Esophagus squamous epithelium (tissue), 5 donors: ENCODE measurements at regions not wholly inside any gene's neighbourhood (a gene's known extent, or its start where the extent isn't known, plus 50 kb on each side); places are given as distances from the start of the nearest gene placed in this dataset.

Experiments used
- DNase-seq: peaks from one replicate; lab custom pipeline; 2025; lab: John Stamatoyannopoulos, UW
- H3K27ac ChIP-seq, 4 donors: fragments of 200-600 bp; sonication (generic); one replicate each; pipeline ENCODE4 v1.5.1; 2016 to 2019; ENCODE audit warnings: mild to moderate bottlenecking in 1 of 4
- H3K27me3 ChIP-seq, 4 donors: fragments of 200-600 bp; sonication (generic); 1 replicate in 3 of 4; 2 replicates in 1 of 4; pipeline versions ENCODE4 v1.5.1 to v1.6.0; 2017 to 2021; ENCODE audit warnings: antibody characterized with exemption in 1 of 4
- H3K36me3 ChIP-seq, 3 donors: fragments of 200-600 bp; sonication (generic); one replicate each; pipeline ENCODE4 v1.5.1; 2016 to 2019
- H3K4me1 ChIP-seq, 3 donors: fragments of 200-600 bp; sonication (generic); one replicate each; pipeline ENCODE4 v1.5.1; 2017 to 2019
- H3K4me3 ChIP-seq, 4 donors: fragments of 200-600 bp; sonication (generic); 1 replicate in 3 of 4; 2 replicates in 1 of 4; pipeline ENCODE4 v1.5.1; 2016 to 2019; ENCODE audit warnings: mild to moderate bottlenecking in 2 of 4, moderate library complexity in 1 of 4
- H3K9me3 ChIP-seq, 3 donors: fragments of 200-600 bp; sonication (generic); one replicate each; pipeline ENCODE4 v1.5.1; 2016 to 2019
- POLR2A ChIP-seq, 4 donors: fragments of 450-650 bp; IDR thresholded peaks; one replicate each; pipeline ENCODE4 v1.6.1; 2017; ENCODE audit warnings: antibody characterized with exemption in 4 of 4, mild to moderate bottlenecking in 4 of 4, moderate library complexity in 3 of 4
- WGBS, 2 donors: methylation state at CpG; one replicate each; pipeline ENCODE4 v1.1.5; 2018; 5-methylcytosine and 5-hydroxymethylcytosine counted together
- intact Hi-C: fragments of 100-400 bp; cut with DNase I; formaldehyde crosslinking; loops from one replicate; pipeline ENCODE4 v1.15.0; 2022
- TF ChIP-seq, protein P1 (sequence below), 6 experiments: fragments of 450-650 bp in 4 of 6; fragments of 200-600 bp in 2 of 6; sonication (generic) in 2 of 6; IDR thresholded peaks; one replicate each; pipeline ENCODE4 v1.5.1; 2016 to 2019; ENCODE audit warnings: antibody characterized with exemption in 6 of 6, mild to moderate bottlenecking in 4 of 6, moderate library complexity in 4 of 6
- donor health status: DM: yes; HTN: yes; CAD: no.

DNA sequence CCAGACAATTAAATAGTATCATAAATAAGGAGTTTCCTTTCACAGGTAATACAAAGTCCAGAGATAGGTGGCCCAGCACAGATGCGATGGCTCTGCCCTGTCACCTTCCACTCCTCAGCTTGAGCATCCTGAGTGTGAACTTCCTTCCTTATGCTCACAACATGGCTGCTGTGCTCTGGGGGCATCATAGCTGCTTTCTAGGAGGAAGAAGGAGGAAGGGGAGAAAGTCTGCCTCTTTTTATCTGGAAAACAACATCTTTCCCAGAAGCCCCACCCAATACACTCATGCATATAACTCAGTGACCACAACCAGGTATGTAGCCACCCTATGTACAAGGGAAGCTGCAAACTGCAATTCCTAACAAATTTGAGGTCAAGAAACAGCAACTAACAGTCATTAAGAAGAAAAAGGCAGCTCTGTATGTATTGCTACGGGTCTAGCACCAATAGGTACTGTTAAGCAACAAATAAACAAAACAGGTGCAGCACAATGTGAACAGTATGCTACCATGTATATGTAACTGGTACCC, 201.2 kb upstream of the UBL3 start:
- Histone ChIP-seq H3K4me1 (no peaks in the 10 kb centered on the region), H3K36me3 (no peaks in the 10 kb centered on the region), H3K4me3 (no peak overlapping the region), H3K9me3 (no peaks in the 10 kb centered on the region), H3K27ac (no peak overlapping the region), H3K27me3 (peaks cover 0 to 23% (median 0%) of the 10 kb centered on the region in 4 donors)
- WGBS, 2 donors, result 64 to 73% methylated on average over 2 of the region's 2 CpGs
- no peak for DNase-seq
- TF ChIP-seq, protein P1, sequence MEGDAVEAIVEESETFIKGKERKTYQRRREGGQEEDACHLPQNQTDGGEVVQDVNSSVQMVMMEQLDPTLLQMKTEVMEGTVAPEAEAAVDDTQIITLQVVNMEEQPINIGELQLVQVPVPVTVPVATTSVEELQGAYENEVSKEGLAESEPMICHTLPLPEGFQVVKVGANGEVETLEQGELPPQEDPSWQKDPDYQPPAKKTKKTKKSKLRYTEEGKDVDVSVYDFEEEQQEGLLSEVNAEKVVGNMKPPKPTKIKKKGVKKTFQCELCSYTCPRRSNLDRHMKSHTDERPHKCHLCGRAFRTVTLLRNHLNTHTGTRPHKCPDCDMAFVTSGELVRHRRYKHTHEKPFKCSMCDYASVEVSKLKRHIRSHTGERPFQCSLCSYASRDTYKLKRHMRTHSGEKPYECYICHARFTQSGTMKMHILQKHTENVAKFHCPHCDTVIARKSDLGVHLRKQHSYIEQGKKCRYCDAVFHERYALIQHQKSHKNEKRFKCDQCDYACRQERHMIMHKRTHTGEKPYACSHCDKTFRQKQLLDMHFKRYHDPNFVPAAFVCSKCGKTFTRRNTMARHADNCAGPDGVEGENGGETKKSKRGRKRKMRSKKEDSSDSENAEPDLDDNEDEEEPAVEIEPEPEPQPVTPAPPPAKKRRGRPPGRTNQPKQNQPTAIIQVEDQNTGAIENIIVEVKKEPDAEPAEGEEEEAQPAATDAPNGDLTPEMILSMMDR (IDR thresholded peaks at IDR 0.05), result no peak
- no peak for TF ChIP-seq POLR2A (IDR thresholded peaks at IDR 0.05)
- intact Hi-C loops, result no loop called here

DNA sequence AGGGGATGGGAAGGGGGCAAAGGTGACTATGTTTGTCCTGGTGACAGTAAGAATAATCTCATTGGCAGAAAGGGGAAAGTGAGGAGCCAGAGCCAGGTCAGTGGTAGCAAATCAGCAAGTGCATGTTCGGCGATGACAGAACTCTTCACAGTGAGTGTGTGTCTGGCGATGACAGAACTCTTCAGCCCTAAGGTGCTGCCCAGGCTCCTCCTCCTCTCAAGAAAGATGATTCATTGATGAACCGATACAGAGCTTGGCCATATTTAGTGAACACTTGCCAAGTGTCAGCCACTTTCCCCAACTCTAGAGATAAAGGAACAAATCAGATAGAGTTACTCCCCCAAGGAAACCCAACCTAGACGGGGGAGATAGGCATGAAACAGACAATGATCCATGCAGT, 199.3 kb upstream of the UBL3 start:
- no peak for TF ChIP-seq POLR2A (IDR thresholded peaks at IDR 0.05)
- TF ChIP-seq, protein P1 (IDR thresholded peaks at IDR 0.05), result no peak
- no peaks in the 10 kb centered on the region for H3K9me3 ChIP-seq
- H3K27me3 ChIP-seq, result peaks cover 0 to 23% (median 0%) of the 10 kb centered on the region in 4 donors
- H3K4me3 ChIP-seq, result no peak overlapping the region
- no peak for DNase-seq
- intact Hi-C loops, result no loop called here
- H3K27ac ChIP-seq, result no peak overlapping the region
- 66 to 85% methylated on average over 4 to 5 of the region's 5 CpGs for WGBS, 2 donors
- H3K4me1 ChIP-seq, result no peaks in the 10 kb centered on the region
- H3K36me3 ChIP-seq, result no peaks in the 10 kb centered on the region

GRCh38 chr13:30047154-30047874, 196.9 kb upstream of the UBL3 start:
- H3K36me3 ChIP-seq, result no peaks in the 10 kb centered on the region
- intact Hi-C loops, result no loop called here
- TF ChIP-seq, protein P1 (IDR thresholded peaks at IDR 0.05), result no peak
- no peak for TF ChIP-seq POLR2A (IDR thresholded peaks at IDR 0.05)
- peaks cover 0 to 14% (median 0%) of the 10 kb centered on the region in 4 donors for H3K27me3 ChIP-seq
- no peak overlapping the region for H3K27ac ChIP-seq
- no peak for DNase-seq
- no peak overlapping the region for H3K4me3 ChIP-seq
- H3K4me1 ChIP-seq, result no peaks in the 10 kb centered on the region
- no peaks in the 10 kb centered on the region for H3K9me3 ChIP-seq
- WGBS, 2 donors, result 62 to 65% methylated on average over 3 of the region's 3 CpGs

- Histone ChIP-seq H3K4me3 (no peak overlapping the region), H3K27me3 (peaks cover 0 to 2% (median 0%) of the 10 kb centered on the region in 4 donors), H3K9me3 (no peaks in the 10 kb centered on the region), H3K27ac (no peak overlapping the region), H3K4me1 (no peaks in the 10 kb centered on the region), H3K36me3 (no peaks in the 10 kb centered on the region)
- DNase-seq, result no peak
- 79 to 84% methylated on average over 6 to 7 of the region's 7 CpGs for WGBS, 2 donors
- TF ChIP-seq, protein P1 (IDR thresholded peaks at IDR 0.05), result no peak
- no peak for TF ChIP-seq POLR2A (IDR thresholded peaks at IDR 0.05)
- intact Hi-C loops, result no loop called here
These were observed 195.7 kb upstream of the UBL3 start for GRCh38 chr13:30045916-30046704.

- no peaks in the 10 kb centered on the region for H3K9me3 ChIP-seq
- H3K4me1 ChIP-seq, result no peaks in the 10 kb centered on the region
- H3K36me3 ChIP-seq, result no peaks in the 10 kb centered on the region
- no peak overlapping the region for H3K27ac ChIP-seq
- H3K27me3 ChIP-seq, result peaks cover 0 to 10% (median 0%) of the 10 kb centered on the region in 4 donors
- TF ChIP-seq POLR2A (IDR thresholded peaks at IDR 0.05), result no peak
- no peak overlapping the region for H3K4me3 ChIP-seq
- WGBS, 2 donors, result 40 to 50% methylated on average over 1 of the region's 1 CpG
- intact Hi-C loops, result no loop called here
- DNase-seq, result no peak
These were observed 194.5 kb upstream of the UBL3 start for GRCh38 chr13:30044932-30045331.
